ENCODE measurements at regions not wholly inside any gene's neighbourhood (a gene's known extent, or its start where the extent isn't known, plus 50 kb on each side); places are given as distances from the start of the nearest gene placed in this dataset.

- DNase-seq (ENCODE audit: low spot score) (no peak), ATAC-seq (no peak)
Observed at GRCh38 chr16:22754577-22754976, 59.4 kb upstream of the HS3ST2 start.

GRCh38 chr16:22757202-22757601 lies 56.8 kb upstream of the HS3ST2 start:
- DNase-seq (ENCODE audit: low spot score), result no peak
- ATAC-seq, result no peak

GRCh38 chr16:22762486-22762885 lies 51.5 kb upstream of the HS3ST2 start:
- no peak for ATAC-seq
- DNase-seq (ENCODE audit: low spot score), result no peak

GRCh38 chr16:22763437-22764080 lies 50.4 kb upstream of the HS3ST2 start:
- DNase-seq (ENCODE audit: low spot score) (no peak), ATAC-seq (no peak)

Data from left lobe of liver (tissue), 2 donors.